ENCODE measurements at regions not wholly inside any gene's neighbourhood (a gene's known extent, or its start where the extent isn't known, plus 50 kb on each side); places are given as distances from the start of the nearest gene placed in this dataset.
A peak's percentile ranks its signal among the peaks of the same experiment; 100 is the strongest.
"Not testable (repeated sequence)": the region's sequence is repeated elsewhere in the genome, so short reads cannot be mapped to it uniquely, and the experiment has no call there.

- no peak for DNase-seq
These were observed 587.1 kb upstream of the HTR2C start for GRCh38 chrX:113996781-113997180.

- DNase-seq, result not testable (repeated sequence)
These were observed 592.2 kb upstream of the HTR2C start for GRCh38 chrX:113991720-113992119.

- not testable (repeated sequence) for DNase-seq
These were observed 593.2 kb upstream of the HTR2C start for GRCh38 chrX:113990669-113991068.

- not testable (repeated sequence) for DNase-seq
These were observed 595.5 kb upstream of the HTR2C start for GRCh38 chrX:113988315-113988935.

GRCh38 chrX:113986427-113986826, 597.5 kb upstream of the HTR2C start:
- no peak for DNase-seq

DNA sequence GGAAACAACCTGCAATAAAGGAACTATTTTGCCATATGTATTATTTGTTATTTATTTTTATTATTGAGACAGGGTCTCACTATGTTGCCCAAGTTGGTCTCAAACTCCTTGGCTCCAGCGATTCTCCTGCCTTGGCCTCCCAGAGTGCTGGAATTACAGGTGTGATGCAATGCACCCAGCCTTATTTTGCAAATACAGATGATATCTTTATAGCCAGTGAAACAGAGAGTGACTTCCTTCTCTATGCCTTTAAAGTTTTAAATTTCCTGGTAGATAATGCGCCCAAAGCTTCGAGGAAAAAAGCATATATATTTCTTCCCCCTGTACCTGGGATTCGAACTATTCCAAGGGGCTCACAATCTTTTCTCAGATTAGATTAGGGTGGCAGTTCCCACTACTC, 601.1 kb upstream of the HTR2C start:
- DNase-seq, result no peak

DNA sequence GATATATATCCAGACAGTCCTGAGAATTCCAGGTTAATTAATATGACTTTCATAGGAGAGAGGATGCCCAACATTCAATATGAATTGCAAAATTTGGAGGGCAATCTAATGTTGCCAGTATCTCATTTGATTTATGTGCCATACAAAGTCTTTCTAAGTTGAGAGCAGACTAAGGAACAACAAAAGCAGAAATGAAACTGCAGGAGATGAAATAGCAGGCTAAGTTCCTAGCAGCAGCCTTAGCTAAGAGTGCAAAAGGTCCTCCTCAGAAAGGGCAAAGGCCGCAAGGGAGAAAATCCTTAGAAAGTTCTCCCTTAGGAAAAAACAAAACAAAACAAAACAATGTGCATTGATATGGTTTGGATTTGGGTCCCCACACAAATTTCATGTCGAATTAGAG, 602.9 kb upstream of the HTR2C start:
- DNase-seq, result no peak

DNA sequence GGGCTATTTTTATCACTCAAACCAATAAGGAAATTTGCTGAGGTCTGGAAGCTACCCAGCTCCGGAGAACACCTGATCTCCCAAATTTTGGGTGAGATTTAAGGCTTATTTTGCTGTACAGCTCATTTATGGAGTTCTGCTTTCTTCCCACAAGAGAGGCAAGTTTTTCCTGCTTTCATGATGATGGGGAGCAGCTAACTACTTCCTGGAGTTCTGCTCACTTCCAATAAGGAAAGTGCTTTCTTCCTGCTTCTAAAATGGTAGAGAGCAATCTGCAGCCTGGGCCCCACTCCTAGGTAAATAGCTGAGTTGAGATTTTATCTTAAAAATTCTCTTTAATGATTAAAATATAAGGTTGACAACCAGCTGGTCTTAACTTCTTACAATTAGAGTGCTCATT, 606.0 kb upstream of the HTR2C start:
- DNase-seq, result no peak

GRCh38 chrX:113975441-113975840, 608.4 kb upstream of the HTR2C start:
- DNase-seq, result no peak

DNA sequence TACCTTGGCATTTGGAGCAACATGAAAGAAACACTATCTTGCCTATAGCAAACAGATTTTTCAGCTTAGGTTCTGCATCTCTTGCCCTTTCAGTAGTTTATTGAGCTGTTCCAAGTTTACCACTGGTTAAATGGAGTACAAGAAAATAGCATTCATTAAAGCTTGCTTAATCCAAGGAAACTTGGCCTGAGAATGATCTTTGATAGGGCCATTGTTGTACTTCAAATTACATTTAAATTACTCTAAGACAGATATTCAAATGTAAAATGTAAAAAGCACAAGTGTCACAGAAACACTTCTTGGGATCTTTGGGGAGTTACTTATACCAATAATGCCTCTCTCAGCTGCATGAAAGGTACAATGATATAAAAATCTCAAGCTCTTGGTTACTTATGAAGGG, 609.0 kb upstream of the HTR2C start:
- no peak for DNase-seq

DNA sequence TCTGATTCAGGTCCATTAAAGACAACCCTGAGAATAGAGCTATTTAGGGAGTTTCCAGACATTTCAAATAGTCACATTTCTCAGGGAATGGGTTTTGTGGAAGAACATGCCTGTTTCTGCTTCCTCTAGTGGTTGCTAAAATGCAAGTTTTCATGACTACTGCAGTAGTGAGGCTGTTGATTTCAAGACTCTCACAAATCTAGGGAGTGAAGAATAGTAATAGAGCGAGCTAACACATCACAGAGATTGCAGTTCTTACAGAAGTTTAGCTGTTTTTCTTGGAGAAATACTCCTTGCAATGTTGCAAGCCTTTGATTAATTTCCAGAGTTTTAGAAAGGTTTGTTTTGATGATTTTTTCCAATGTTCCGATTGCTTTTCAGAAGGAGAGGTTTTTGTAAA, 610.2 kb upstream of the HTR2C start:
- DNase-seq, result no peak

GRCh38 chrX:113966791-113967190, 617.1 kb upstream of the HTR2C start:
- no peak for DNase-seq

GRCh38 chrX:113962343-113962742, 621.5 kb upstream of the HTR2C start:
- no peak for DNase-seq

DNA sequence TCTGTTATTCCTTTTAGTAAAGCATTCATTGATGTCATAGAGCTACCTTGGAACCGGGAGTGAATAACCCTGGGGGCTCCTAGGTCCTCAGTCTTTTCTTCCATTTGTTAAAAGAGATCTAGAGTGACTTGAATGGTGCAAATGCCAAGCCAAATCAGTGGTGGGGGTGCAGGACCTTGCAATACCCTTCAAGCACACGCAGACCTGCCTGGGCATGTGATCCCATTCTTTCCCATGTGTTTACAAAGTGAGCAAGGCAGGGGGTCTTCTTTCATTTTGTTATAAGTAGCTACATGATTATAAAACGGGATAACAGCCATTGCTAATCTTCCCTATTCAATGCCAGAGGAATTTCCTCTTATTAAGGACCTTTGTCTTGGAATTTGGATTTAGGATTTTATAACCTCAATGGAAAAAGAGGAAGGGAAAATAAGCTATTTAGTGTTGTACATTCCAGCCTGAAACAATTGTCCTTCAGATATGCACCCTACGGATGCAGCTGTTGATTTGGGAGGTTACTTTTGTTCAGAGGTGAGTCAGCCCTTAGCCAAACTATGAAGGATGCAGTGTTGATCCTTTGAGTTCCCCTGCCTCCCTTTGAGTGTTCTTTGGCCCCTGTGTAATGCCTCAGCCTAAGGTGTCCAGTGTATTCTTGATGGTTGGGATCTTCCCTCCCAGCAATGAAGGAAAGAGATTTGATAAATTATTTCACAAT, 623.8 kb upstream of the HTR2C start:
- DNase-seq, result no peak

GRCh38 chrX:113956936-113957335, 627.0 kb upstream of the HTR2C start:
- no peak for DNase-seq

- no peak for DNase-seq
These were observed 629.6 kb upstream of the HTR2C start for GRCh38 chrX:113954297-113954696.

- DNase-seq, result no peak
These were observed 633.7 kb upstream of the HTR2C start for GRCh38 chrX:113950081-113950678.

DNA sequence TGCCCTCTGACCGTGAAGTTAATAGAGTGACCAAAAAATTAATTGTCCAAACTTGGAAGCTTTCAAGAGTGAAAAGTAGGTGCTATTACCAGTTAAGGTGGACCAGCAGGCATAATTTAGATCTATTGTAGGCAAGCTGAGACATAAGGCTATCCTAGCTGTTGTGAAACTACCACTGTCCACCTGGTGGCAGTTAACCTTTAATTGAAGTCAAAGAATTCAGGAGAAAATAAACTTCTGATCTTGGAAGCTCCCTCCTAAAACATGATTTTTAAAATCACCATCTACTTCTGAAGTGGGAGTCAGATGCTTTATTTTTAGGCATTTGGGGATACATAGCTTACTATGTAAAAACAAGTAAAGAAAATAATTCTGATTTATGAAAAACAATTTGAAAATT, 636.3 kb upstream of the HTR2C start:
- no peak for DNase-seq

GRCh38 chrX:113935518-113935917, 648.4 kb upstream of the HTR2C start:
- no peak for DNase-seq

DNA sequence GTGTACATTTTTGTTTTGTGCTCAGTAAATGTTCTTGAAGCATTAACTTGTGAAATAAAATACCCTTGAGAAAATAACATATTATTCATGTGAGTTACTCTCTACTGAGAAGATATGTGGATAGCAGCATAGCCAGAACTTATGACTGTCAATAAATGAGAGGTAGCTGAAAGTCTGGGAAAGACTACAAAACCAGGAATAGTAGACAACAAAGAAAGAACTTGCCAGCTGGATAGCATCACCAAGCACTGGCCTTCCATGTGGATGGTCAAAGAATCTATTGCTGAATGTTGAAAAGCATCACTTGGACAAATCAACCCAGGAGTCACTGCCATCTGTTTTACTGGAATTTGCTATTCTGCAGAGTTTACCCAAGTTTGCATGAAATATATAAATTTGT, 650.0 kb upstream of the HTR2C start:
- DNase-seq, result no peak

GRCh38 chrX:113929004-113929403, 654.9 kb upstream of the HTR2C start:
- peak; percentile 2 for DNase-seq

DNA sequence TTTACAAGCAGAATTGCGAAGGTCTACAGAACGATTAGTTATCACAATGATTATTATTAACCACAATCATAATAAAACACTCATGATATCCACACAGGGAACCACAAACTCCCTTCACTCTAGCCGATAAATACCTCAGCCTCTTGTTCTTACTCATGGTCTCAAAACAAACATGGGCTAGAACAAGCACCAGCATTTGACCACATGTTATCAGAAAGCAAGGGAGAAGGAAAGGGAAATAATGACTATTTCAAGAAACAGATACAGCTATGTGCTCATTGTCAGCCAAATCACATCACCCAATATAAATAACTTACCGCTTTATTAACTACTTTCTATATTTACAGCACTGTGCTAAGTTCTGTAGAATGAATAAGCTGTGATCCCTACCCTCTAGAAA, 663.2 kb upstream of the HTR2C start:
- DNase-seq, result no peak

DNA sequence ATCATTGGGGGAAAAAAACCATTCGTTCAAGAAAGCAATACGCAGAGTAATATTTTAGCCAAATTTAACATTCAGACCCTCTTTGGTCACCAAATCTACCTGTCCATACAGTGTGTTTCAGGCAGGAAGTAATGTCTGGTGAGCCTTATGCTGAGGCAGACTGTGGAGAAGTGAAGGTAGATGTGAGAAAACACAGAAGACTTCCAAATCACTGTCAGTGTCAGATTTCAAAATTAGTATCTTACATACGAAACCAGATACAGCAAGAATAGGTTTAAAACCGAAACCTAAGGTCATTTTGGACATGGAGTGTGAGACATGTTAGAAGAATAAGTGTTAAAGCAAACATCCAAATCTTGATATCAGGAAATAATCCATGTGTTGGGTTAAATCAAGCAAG, 664.5 kb upstream of the HTR2C start:
- DNase-seq, result no peak

GRCh38 chrX:113906168-113906567, 677.7 kb upstream of the HTR2C start:
- DNase-seq, result no peak

DNA sequence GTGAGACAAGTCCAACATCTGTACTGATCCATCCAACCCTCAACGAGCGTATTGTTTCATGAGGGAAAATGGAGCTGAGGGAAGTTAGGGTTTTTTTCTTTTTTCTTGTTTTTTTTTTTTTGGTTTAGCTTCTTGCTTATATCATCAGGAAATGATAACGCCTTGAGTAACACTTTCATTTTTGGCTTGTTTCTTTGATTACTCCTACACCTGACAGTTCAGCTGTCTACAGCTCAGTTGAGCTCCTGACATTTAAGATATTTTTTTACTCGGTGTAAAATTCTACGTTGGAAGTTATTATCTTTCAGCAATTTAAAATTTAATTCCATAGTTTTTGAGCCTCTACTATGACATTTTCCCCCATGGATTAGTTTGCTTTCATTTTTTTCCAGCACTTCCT, 691.0 kb upstream of the HTR2C start:
- DNase-seq, result no peak
